ENCODE measurements at regions not wholly inside any gene's neighbourhood (a gene's known extent, or its start where the extent isn't known, plus 50 kb on each side); places are given as distances from the start of the nearest gene placed in this dataset.
A peak's percentile ranks its signal among the peaks of the same experiment; 100 is the strongest.
"Not testable (repeated sequence)": the region's sequence is repeated elsewhere in the genome, so short reads cannot be mapped to it uniquely, and the experiment has no call there.

DNA sequence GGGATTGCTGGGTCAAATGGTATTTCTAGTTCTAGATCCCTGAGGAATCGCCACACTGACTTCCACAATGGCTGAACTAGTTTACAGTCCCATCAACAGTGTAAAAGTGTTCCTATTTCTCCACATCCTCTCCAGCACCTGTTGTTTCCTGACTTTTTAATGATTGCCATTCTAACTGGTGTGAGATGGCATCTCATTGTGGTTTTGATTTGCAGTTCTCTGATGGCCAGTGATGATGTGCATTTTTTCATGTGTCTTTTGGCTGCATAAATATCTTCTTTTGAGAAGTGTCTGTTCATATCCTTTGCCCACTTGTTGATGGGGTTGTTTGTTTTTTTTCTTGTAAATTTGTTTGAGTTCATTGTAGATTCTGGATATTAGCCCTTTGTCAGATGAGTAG is 220.3 kb downstream of the NPR3 start:
- DNase-seq (ENCODE audit: low spot score): not testable (repeated sequence)

GRCh38 chr5:32932241-32932935 is 221.3 kb downstream of the NPR3 start:
- no peak for DNase-seq (ENCODE audit: low spot score)

GRCh38 chr5:32933692-32934091 is 222.6 kb downstream of the NPR3 start:
- DNase-seq (ENCODE audit: low spot score): no peak

GRCh38 chr5:32934529-32934928 is 223.4 kb downstream of the NPR3 start:
- DNase-seq (ENCODE audit: low spot score): no peak

DNA sequence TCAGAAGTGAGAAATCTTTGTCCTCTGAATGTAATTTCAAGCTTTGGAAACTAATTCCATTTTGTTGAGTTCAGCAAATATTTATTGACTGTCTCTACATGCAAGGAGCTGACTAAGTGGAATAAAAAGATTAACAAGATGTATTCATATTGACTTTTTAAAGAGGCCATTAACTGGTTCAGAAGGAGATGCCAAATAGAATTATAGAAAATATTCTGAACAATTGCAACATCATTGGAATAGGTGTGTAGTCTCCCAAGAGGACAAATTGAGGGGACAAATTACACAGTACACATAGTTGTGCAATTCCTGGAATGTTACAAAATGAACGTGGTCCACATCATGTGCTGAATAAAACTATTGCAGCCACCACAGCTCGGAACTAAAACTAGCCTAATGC is 224.2 kb downstream of the NPR3 start:
- DNase-seq (ENCODE audit: low spot score): no peak

- DNase-seq (ENCODE audit: low spot score): no peak
Measured at GRCh38 chr5:32936329-32936728, 225.2 kb downstream of the NPR3 start.

DNA sequence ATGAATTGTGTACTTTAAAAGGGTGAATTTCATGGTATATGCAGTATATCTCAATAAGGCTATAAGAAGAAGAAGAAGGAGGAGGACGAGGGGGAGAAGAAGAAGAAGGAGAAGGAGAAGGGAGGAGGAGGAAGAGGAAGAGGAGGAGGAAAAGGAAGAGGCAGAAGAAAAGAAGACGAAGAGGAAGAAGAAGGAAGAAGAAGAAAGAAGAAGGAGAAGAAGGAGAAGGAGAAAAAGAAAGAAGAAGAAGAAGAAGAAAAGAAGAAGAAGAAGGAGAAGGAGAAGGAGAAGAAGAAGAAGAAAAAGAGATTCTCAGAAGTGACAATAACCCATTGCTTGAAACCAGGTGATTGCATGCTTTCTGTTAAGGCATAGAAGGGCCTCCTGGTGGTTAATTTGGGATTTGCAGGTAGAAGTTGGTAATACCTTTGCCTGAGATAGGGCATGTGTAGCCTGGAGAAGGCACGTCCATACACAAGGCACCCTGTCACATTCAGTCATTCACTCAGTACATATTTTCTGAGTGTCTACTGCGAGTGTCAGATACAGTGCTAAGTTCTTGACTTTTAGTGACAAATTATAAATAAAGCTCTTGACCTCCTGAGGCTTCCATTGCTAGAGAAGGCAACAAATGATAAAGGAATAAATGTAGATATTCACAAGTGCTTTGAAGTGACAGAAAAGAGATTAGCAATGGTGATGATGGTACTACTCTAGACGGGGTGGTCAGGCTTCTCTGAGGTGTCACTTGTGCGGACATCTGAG is 231.3 kb downstream of the NPR3 start:
- no peak for DNase-seq (ENCODE audit: low spot score)

DNA sequence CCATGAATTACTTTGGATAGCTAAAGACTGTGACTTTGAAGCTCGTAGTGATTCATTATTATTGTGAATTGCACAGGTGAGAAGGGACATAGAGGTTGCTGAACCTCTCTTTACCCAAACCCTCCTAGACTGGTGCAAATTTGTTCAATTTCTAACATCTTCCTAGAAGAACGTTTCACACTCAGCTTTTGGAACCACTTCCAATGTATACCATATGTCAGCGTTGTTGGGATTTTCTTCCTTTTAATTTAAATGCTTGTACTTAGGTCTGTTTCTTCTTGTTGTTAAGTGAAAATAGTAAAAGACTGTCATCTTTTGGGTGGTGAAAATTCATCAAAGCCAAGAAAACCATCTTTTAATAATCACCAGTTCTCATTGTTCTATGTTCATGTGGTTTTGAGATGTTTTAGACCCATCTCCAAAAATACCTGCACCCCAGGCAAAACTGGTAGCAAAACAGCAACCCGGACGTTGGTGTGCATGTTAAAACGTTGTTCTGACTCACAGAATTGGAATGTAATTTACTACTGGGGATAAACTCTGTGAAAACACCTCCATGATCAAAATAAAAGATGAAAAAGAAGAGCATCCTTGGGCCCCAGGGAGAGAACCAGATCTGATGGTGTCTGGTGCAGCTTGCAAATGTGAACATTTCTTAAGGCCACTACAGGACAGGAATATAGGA is 238.3 kb downstream of the NPR3 start:
- no peak for DNase-seq (ENCODE audit: low spot score)

GRCh38 chr5:32951003-32951402 is 239.9 kb downstream of the NPR3 start:
- DNase-seq (ENCODE audit: low spot score): no peak

- no peak for DNase-seq (ENCODE audit: low spot score)
Measured at GRCh38 chr5:32951878-32952277, 240.8 kb downstream of the NPR3 start.

- not testable (repeated sequence) for DNase-seq (ENCODE audit: low spot score)
Measured at GRCh38 chr5:32952421-32952820, 241.3 kb downstream of the NPR3 start.

DNA sequence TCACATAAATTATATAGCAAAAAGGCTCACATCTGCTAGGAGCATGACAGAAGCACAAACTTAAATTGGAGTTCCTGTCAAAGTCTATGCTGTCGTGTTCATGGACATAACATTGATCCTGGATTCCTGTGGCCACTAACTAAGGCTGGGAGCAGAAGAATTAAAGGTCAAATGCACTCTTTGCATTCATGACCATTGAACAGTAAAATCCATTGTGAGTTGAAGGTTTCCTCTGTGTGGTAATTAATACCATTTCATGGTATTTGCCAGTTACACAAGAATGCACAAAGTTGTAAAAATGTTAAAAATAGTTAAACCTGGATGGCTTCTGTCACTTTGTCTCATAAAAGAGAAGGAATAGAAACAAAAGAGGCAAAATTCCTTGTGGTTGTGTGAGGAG is 242.6 kb downstream of the NPR3 start:
- DNase-seq (ENCODE audit: low spot score): no peak

- no peak for DNase-seq (ENCODE audit: low spot score)
Measured at GRCh38 chr5:32955814-32956213, 244.7 kb downstream of the NPR3 start.

DNA sequence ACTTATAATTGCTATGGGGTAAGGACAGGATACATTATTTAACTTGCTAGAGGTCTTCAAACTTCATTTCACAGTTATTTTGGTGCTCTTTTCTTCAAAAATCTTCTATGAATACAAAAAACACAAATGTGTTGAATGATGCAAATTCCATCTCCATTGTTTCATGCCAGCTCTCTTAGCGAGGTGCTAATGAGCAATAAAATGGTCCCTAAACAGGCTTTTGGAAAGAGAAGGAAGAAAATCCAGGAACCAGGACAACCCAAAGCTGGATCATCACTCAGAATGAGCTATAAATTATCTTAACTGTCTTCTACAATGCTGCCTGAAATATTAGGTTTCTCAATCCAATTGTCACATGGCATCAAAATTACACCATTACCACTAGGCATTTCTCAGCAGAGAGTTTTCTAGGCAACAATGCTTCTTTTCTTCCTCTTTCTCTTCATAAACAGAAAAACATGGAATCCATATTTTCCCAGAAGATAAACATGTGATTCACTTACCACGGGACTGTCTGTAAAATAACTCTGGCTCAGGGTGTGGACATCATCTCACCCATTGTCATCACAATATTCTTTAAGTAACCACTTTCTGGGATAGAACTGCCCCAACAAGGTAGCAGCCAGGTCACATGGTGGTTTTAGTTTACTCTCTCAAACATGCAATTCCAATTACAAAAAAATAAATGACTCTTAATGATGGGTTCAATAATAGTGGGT is 249.4 kb downstream of the NPR3 start:
- DNase-seq (ENCODE audit: low spot score): no peak

- DNase-seq (ENCODE audit: low spot score): no peak
Measured at GRCh38 chr5:32961059-32961415, 249.9 kb downstream of the NPR3 start.

DNA sequence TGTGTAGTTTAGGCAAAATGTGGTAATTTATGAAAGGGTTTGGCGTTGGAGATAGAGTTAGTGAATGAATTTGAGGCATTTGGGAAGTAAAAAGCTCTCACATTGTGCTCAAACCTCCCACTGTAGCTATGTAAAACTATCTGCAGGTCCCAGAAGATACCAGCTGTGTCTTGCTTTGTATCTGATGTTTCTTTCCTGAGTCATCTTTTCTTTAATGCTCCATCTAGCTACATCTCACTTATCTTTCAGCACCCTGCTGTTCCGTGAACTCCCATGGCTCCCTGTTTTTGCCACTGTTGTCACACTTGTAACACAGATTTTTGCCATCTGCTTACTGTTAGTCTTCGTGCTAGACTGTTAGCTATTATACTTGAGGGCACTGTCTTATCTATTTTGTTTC is 253.1 kb downstream of the NPR3 start:
- peak; percentile 47 for DNase-seq (ENCODE audit: low spot score)

GRCh38 chr5:32973646-32974045 is 262.5 kb downstream of the NPR3 start:
- no peak for DNase-seq (ENCODE audit: low spot score)

DNA sequence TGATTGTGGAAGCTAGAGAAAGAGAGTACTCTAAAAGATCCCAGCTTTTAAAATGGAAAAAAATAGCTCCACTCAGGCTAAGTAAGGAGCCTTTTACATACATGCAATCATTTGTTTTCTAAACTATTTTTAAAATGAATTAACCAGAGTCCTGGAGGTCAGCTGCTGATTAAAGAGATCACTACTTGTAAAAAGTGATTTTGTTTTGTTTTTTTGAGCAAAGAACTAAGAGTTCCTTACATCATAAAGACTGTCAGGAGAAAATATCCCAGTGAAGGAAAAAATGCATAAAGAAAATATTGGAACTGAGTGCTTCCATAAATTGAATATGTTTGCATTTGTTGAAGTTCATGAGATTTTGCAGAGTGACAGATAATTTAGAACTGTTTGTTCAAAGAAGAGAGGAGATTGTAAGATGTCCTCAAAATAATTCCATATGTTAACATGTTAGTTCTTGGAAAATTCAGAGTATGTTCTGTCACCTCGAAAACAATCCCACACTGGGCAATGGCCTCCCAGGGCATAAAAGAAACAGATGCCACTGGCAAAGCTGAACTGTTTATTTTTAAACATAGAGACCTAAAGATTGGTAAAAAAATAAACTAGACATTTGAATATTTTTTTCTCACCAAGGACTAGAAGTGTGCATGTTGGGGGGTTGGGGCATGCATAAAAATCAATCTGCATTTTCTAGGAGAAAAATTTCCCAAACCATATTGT is 264.7 kb downstream of the NPR3 start:
- DNase-seq (ENCODE audit: low spot score): no peak

GRCh38 chr5:32981061-32981460 is 269.9 kb downstream of the NPR3 start:
- DNase-seq (ENCODE audit: low spot score): no peak

DNA sequence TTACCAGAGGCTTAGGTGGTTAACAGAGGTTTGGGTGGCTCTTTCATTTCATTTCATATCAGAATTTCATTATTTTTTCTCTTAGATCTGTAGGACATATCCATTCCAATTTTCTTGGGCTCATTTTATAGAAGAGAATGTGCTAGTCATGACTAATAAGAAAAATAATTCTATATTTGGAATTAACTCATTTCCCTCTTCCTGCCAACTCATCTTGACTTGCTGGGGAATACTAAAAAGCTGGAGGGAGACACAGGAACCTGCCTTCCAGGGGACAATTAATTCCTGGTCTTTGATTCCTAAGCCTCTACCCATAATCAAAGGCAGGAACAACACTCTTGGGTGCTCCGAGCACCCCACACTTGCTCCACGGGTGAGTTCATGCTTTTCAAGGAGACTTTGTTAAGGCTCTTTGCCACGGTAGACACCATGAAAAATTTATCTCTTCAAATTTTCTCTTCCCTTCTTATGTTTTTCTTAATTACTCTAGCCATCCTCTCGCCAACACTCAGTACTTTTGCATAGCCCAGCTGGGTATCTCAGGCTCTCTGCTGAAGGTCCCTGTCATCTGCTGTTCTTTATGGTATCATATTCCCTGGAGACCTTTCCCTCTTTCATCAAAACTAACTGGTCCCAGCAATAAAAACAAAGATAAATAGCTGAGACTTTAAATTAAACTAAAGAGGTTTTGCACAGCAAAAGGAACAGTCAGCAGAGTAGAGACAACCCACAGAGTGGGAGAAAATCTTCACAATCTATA is 273.9 kb downstream of the NPR3 start:
- peak; percentile 26 for DNase-seq (ENCODE audit: low spot score)

GRCh38 chr5:32989815-32990214 is 278.7 kb downstream of the NPR3 start:
- DNase-seq (ENCODE audit: low spot score): no peak

All from AG08395 (cell line).